ENCODE measurements at regions not wholly inside any gene's neighbourhood (a gene's known extent, or its start where the extent isn't known, plus 50 kb on each side); places are given as distances from the start of the nearest gene placed in this dataset.
A peak's percentile ranks its signal among the peaks of the same experiment; 100 is the strongest.

- no peak for DNase-seq
Measured at GRCh38 chr20:4600308-4601014, 85.8 kb upstream of the PRNP start.

DNA sequence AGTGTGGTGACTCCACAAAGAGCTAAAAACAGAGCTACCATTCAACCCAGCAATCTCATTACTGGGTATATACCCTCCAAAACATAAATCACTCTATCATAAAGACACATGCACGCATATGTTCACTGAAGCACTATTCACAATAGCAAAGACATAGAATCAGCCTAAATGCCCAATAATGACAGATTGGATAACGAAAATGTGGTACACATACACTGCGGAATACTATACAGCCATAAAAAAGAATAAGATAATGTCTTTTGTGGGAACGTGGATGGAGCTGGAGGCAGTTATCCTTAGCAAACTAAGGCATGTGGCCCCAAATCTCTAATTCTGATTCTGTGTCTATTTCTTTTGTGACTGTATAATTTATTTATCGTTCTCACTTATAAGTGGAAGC is 89.0 kb upstream of the PRNP start:
- DNase-seq, result no peak

DNA sequence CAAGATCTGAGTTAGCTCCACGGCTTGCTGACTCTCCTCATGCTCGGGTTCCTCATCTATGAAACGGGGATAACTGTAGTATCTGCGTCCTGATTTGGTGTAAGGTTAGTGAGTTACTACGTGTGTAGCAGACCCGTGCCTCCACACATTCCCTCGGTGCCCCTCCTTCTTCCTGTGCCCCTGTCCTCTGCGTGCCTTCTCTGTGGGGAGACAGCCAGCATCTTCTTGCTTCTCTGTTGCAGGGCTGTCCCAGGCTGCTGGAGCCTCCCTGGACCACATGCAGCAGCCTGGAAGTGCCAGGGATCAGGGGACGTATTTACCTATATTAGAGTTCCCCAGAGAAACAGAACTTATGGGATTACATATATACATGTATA is 93.1 kb upstream of the PRNP start:
- no peak for DNase-seq

- DNase-seq, result peak; percentile 46
Measured at GRCh38 chr20:4592316-4593148, 93.7 kb upstream of the PRNP start.

- no peak for DNase-seq
Measured at GRCh38 chr20:4591975-4592315, 94.3 kb upstream of the PRNP start.

GRCh38 chr20:4585758-4586157 is 100.5 kb upstream of the PRNP start:
- no peak for DNase-seq

- DNase-seq, result no peak
Measured at GRCh38 chr20:4585104-4585753, 101.0 kb upstream of the PRNP start.

- no peak for DNase-seq
Measured at GRCh38 chr20:4584510-4584909, 101.7 kb upstream of the PRNP start.

DNA sequence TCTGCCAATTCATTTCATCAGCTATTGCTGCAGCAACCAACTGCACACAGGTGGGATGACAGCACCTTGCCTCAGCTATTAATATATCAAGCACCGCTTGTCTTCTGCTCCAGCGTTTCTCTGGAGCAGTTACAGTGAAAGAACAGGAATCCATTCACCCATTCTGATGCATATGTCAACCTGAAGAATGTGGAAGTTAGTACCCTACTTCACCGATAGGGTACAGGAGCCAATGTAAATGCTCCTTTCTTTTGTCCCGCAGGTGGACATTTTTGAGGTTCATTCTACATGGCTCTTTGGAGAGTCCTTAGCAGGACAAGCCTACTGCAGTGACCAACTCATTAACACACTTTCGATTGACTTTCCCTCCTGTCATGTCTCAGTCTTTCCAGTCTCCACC is 104.4 kb upstream of the PRNP start:
- no peak for DNase-seq

DNA sequence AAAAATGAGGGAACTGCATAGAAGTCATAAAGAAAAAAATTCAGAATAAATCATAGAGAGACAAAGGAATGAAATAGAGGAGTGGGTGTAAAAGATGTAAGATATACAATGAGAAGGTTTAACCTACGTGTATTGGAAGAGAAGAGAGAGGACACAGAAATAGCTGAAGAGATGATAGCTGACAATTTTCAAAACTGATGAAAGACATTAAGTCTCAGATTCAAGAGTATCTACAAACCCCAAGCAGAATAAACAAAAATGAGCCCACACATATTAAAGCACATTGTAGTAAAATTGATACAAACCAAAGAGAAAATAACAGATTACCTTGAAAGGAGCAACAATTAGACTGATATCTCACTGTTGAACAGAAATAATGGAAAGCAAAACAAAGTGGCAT is 107.9 kb upstream of the PRNP start:
- DNase-seq, result no peak

- DNase-seq, result no peak
Measured at GRCh38 chr20:4574356-4574690, 111.9 kb upstream of the PRNP start.

- peak; percentile 32 for DNase-seq
Measured at GRCh38 chr20:4573564-4574355, 112.5 kb upstream of the PRNP start.

- DNase-seq, result no peak
Measured at GRCh38 chr20:4571759-4572531, 114.3 kb upstream of the PRNP start.

- DNase-seq, result no peak
Measured at GRCh38 chr20:4569865-4570264, 116.4 kb upstream of the PRNP start.

DNA sequence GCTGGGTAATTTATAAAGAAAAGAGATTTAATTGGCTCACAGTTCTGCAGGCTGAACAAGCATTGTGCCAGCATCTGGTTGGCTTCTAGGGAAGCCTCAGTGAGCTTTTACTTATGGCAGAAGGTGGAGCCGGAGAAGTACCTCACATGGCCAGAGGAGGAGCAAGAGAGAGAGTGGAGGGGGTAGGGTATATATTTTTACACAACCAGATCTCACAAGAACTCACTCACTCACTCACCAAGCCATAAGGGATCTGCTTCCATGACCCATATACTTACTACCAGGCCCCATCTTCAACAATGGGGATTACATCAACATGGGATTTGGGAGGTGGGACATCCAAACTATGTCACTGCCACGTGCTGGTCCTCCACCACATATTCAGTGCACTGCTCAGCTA is 117.2 kb upstream of the PRNP start:
- no peak for DNase-seq

DNA sequence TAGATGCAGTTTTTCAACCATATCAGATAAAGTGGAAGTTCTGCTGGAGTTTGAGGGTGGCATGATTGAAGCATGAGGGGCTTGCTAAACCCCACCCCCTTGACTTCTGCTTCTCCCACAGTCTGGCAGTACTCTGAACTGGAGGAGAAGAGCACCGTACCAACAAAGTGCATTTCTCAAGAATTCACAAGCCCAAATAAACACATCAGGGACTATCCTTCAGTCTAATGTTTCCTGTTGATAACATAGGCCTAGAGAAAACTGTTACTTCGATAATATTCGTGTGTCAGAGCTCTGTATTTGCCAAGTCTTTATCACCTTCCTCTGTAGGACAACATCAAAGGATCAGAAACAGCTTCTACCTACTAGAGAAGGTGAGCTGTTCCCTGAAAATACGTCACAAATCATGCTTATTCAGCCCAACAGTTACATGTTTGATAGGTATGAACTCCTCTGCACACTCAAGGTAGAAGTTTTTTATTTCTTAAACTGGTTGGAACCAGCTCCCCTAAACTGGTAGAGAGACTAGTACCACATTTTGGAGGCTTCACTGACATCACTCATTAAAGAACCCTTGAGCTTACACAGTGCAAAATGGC is 117.8 kb upstream of the PRNP start:
- DNase-seq, result no peak

GRCh38 chr20:4567170-4567569 is 119.1 kb upstream of the PRNP start:
- no peak for DNase-seq

DNA sequence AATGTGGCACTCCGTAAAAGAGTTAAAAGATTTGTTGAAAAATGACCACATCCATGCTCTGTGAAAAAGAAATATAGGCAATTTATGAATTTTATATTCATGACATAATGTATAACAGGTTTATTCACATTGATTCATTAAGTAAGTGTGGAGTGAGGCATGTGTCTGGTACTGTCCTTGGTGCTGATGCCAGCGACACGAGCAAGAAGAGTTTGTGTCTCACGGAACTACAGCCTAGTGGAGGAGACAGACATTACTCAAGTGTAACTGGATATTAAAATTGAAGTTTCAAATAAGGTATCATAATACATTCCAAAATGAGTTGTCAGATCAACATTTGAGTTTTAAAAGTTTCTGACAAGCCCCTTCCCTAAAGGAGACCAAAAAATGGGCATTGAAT is 122.7 kb upstream of the PRNP start:
- peak; percentile 34 for DNase-seq

- DNase-seq, result no peak
Measured at GRCh38 chr20:4563031-4563430, 123.2 kb upstream of the PRNP start.

GRCh38 chr20:4560667-4561066 is 125.6 kb upstream of the PRNP start:
- DNase-seq, result no peak

GRCh38 chr20:4559906-4560305 is 126.3 kb upstream of the PRNP start:
- no peak for DNase-seq

- no peak for DNase-seq
Measured at GRCh38 chr20:4559106-4559505, 127.2 kb upstream of the PRNP start.

Data from femur (tissue), 1 donor.